K562 (cell line): ENCODE measurements at regions not wholly inside any gene's neighbourhood (a gene's known extent, or its start where the extent isn't known, plus 50 kb on each side); places are given as distances from the start of the nearest gene placed in this dataset.

Experiments
- ATAC-seq: fragments of 200-7000 bp; cut with Tn5 transposase; 3 replicates; pipeline ENCODE4 v1.9.1; 2020; ENCODE audit warnings: moderate library complexity
- BruUV-seq: library from RNA; stranded (reverse); fragments of 400-500 nt; replicated peaks from 2 replicates; lab custom pipeline; 2021; lab: Mats Ljungman, UMichigan
- CTCF ChIA-PET: fragments of 300-600 bp; formaldehyde crosslinking; extraction: SDS; loops from one replicate; lab custom pipeline; 2021; ENCODE audit warnings: low intra/inter-chr PET ratio; lab: Yijun Ruan, JAX
- POLR2A ChIA-PET: fragments of 300-600, 350-650 bp; sonication (Branson Sonifier 250); formaldehyde crosslinking; extraction: SDS; loops from one replicate; lab custom pipeline; 2021; ENCODE audit warnings: antibody characterized with exemption, inconsistent platforms; lab: Yijun Ruan, JAX
- DNase-seq, 4 experiments: peaks; one replicate each; pipeline versions ENCODE4 v3.0.0 to v3.0.0-alpha.2; 2011 to 2018; ENCODE audit warnings: low spot score in 3 of 4, mixed read lengths in 3 of 4; ENCODE audit errors: extremely low read depth in 1 of 4
- FAIRE-seq: peaks from 2 replicates; lab custom pipeline; 2011; peaks lifted over from hg19 to GRCh38; lab: Jason Lieb, UNC
- H2AFZ ChIP-seq: 2 replicates; pipeline ENCODE4 v1.6.0; 2011; ENCODE audit warnings: low read depth, low read length, control low read depth, inconsistent platforms
- H3K27ac ChIP-seq: fragments of 200-600 bp; 3 replicates; pipeline ENCODE4 v1.8.0; 2011; ENCODE audit warnings: low read depth, mild to moderate bottlenecking, control low read depth, inconsistent platforms, low read length, moderate library complexity, mixed read lengths; ENCODE audit errors: extremely low read depth
- H3K27me3 ChIP-seq, 2 experiments: fragments of 300-600 bp in 1 of 2; 2 replicates in 1 of 2; 3 replicates in 1 of 2; pipeline versions ENCODE4 v1.6.0 to v1.8.0; 2011; ENCODE audit warnings: inconsistent platforms in 2 of 2, low read length in 2 of 2, mild to moderate bottlenecking in 1 of 2, mixed read lengths in 1 of 2, moderate library complexity in 1 of 2; ENCODE audit not compliant: control insufficient read depth in 2 of 2, insufficient read depth in 2 of 2
- H3K36me3 ChIP-seq: fragments of 300-600 bp; 3 replicates; pipeline ENCODE4 v1.8.0; 2011; ENCODE audit warnings: mild to moderate bottlenecking, low read length, inconsistent platforms; ENCODE audit not compliant: control insufficient read depth, insufficient read depth
- H3K4me1 ChIP-seq, 2 experiments: fragments of 200-600 bp in 1 of 2; replicated peaks in 1 of 2; 2 replicates in 1 of 2; 3 replicates in 1 of 2; pipeline versions ENCODE4 v1.5.1 to v1.8.0; 2011; ENCODE audit warnings: inconsistent platforms in 2 of 2, low read length in 2 of 2, mild to moderate bottlenecking in 1 of 2, mixed read lengths in 1 of 2, moderate library complexity in 1 of 2; ENCODE audit not compliant: control insufficient read depth in 2 of 2, insufficient read depth in 2 of 2
- H3K4me2 ChIP-seq: 2 replicates; pipeline ENCODE4 v1.6.1; 2011; ENCODE audit warnings: low read length, control low read depth, inconsistent platforms, mixed read lengths; ENCODE audit not compliant: insufficient read depth
- H3K4me3 ChIP-seq: fragments of 200-600 bp; sonication (generic), shearing (Covaris generic); 2 replicates; pipeline ENCODE4 v1.5.1; 2016; ENCODE audit warnings: control low read depth, inconsistent platforms
- H3K79me2 ChIP-seq: fragments of 200-600 bp; 3 replicates; pipeline ENCODE4 v1.8.0; 2011; ENCODE audit warnings: low read length, inconsistent platforms; ENCODE audit not compliant: control insufficient read depth, insufficient read depth
- H3K9ac ChIP-seq, 2 experiments: 2 replicates each; pipeline versions ENCODE4 v1.6.0 to v1.6.1; 2011; ENCODE audit warnings: low read depth in 2 of 2, low read length in 2 of 2, control low read depth in 1 of 2, inconsistent platforms in 1 of 2, mild to moderate bottlenecking in 1 of 2, mixed read lengths in 1 of 2; ENCODE audit not compliant: insufficient read depth in 1 of 2
- H3K9me1 ChIP-seq: one replicate; pipeline ENCODE4 v1.6.0; 2011; ENCODE audit warnings: inconsistent platforms, mild to moderate bottlenecking, low read length, moderate library complexity; ENCODE audit not compliant: control insufficient read depth, insufficient read depth
- H3K9me3 ChIP-seq: replicated peaks from 2 replicates; pipeline ENCODE4 v1.5.1; 2011; ENCODE audit warnings: low read depth, low read length, inconsistent platforms; ENCODE audit not compliant: control insufficient read depth, insufficient read depth
- H4K20me1 ChIP-seq: replicated peaks from 2 replicates; pipeline ENCODE4 v1.6.1; 2011; ENCODE audit warnings: low read length, inconsistent platforms, mixed read lengths; ENCODE audit not compliant: control insufficient read depth, insufficient read depth
- E2F6 ChIP-seq, 2 experiments: IDR thresholded peaks; 2 replicates each; pipeline ENCODE4 v1.6.1; 2011; ENCODE audit warnings: borderline replicate concordance in 1 of 2, control low read depth in 1 of 2, low read depth in 1 of 2, low read length in 1 of 2, mild to moderate bottlenecking in 1 of 2, mixed read lengths in 1 of 2, moderate library complexity in 1 of 2; ENCODE audit not compliant: insufficient read depth in 1 of 2, insufficient read length in 1 of 2, poor library complexity in 1 of 2, severe bottlenecking in 1 of 2; ENCODE audit errors: extremely low read depth in 1 of 2
- HBP1 ChIP-seq: fragments of 450-650 bp; formaldehyde crosslinking; IDR thresholded peaks from 2 replicates; pipeline ENCODE4 v1.4.0; 2022; ENCODE audit warnings: missing genetic modification characterization
- MEF2D ChIP-seq: conservative IDR thresholded peaks from 2 replicates; pipeline ENCODE4 v1.6.1; 2016; ENCODE audit warnings: low read depth, missing genetic modification characterization, missing compliant biosample characterization
- MIER1 ChIP-seq: fragments of 450-650 bp; IDR thresholded peaks from 2 replicates; pipeline ENCODE4 v1.6.1; 2016; ENCODE audit warnings: antibody characterized with exemption, mild to moderate bottlenecking, low read depth
- RFX7 ChIP-seq: fragments of 250-450 bp; sonication (Bioruptor Pico); IDR thresholded peaks from 2 replicates; pipeline ENCODE4 v1.5.1; 2021; ENCODE audit warnings: mild to moderate bottlenecking
- TAF9B ChIP-seq: fragments of 450-650 bp; IDR thresholded peaks from 2 replicates; pipeline ENCODE4 v1.6.1; 2018; ENCODE audit warnings: mild to moderate bottlenecking; ENCODE audit not compliant: partially characterized antibody
- ZNF76 ChIP-seq: fragments of 250-450 bp; sonication (Bioruptor Pico); IDR thresholded peaks from 2 replicates; pipeline ENCODE4 v1.4.0; 2020; ENCODE audit warnings: mild to moderate bottlenecking, moderate library complexity, borderline replicate concordance
- ZNF764 ChIP-seq: fragments of 250-450 bp; sonication (Bioruptor Pico); IDR thresholded peaks from 2 replicates; pipeline ENCODE4 v1.4.0; 2020; ENCODE audit warnings: low read depth, mild to moderate bottlenecking, moderate library complexity
- WGBS: fragments of 100-300 bp; shearing (Covaris generic); methylation state at CpG from one replicate; pipeline ENCODE4 v1.1.6; 2016; ENCODE audit warnings: low coverage, mixed read lengths; ENCODE audit not compliant: insufficient coverage; ENCODE audit errors: missing lambda C conversion rate; 5-methylcytosine and 5-hydroxymethylcytosine counted together
- in situ Hi-C: fragments of 300-500 bp; cut with MboI; formaldehyde crosslinking; loops from 4 replicates; pipeline ENCODE4 v1.15.0; 2018; ENCODE audit warnings: inconsistent platforms, mixed read lengths
- intact Hi-C: fragments of 100-400 bp; cut with micrococcal nuclease; formaldehyde crosslinking; loops from 2 replicates; pipeline ENCODE4 v1.14.2; 2022

GRCh38 chr14:83856334-83856733 lies 1673.6 kb upstream of the FLRT2 start:
- POLR2A ChIA-PET = no interaction called here
- Histone ChIP-seq H3K4me2 (no peak overlapping the region), H3K9me3 (no peaks in the 10 kb centered on the region), H4K20me1 (no peaks in the 10 kb centered on the region), H3K27me3 (no peaks in the 10 kb centered on the region), H2AFZ (no peak overlapping the region), H3K27ac (no peak overlapping the region), H3K9ac (no peak overlapping the region), H3K4me3 (no peak overlapping the region), H3K36me3 (no peaks in the 10 kb centered on the region), H3K9me1 (no peaks in the 10 kb centered on the region), H3K4me1 (no peaks in the 10 kb centered on the region), H3K79me2 (no peaks in the 10 kb centered on the region)
- DNase-seq (no peak), FAIRE-seq (no peak), ATAC-seq (no peak)
- in situ Hi-C loops (no loop called here), intact Hi-C loops (no loop called here)
- WGBS = 0% methylated on average over 3 of the region's 3 CpGs
- TF ChIP-seq MEF2D (tag) (no peak), HBP1 (CRISPR knock-in tag) (no peak), RFX7 (CRISPR knock-in tag) (no peak), TAF9B (no peak), MIER1 (no peak), ZNF764 (CRISPR knock-in tag) (no peak), E2F6 (IDR thresholded peaks at IDR 0.05; ENCODE audit: borderline replicate concordance in 1 of 2, extremely low read depth in 1 of 2, insufficient read depth in 1 of 2, insufficient read length in 1 of 2, low read depth in 1 of 2, low read length in 1 of 2, poor library complexity in 1 of 2, severe bottlenecking in 1 of 2) (no peak), ZNF76 (CRISPR knock-in tag) (no peak)
- CTCF ChIA-PET = no interaction called here
- BruUV-seq = no TSS peak
